ENCODE measurements at regions not wholly inside any gene's neighbourhood (a gene's known extent, or its start where the extent isn't known, plus 50 kb on each side); places are given as distances from the start of the nearest gene placed in this dataset.

DNA sequence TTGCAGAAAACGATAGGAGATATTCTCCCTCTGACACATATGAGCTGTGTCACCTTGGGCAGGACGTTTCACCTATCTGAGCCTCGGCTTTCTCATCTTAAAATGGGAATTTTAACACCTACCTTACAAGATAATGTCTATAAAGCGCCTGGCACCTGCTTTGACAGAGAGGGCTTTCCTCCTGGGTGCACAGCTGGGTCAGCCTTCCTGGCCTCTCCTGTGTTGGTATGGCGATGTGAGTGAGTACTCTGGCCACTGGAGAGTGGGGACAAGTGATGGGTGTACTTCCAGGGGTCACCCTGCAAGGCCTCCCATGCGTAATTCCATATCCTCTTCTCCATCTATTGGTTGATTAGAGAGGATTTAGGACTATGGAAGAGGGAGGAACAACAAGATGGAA, 113.1 kb upstream of the SMIM23 start:
- H3K4me3 Mint-ChIP-seq (ENCODE audit: unreplicated experiment), result no peak overlapping the region
- H3K27me3 Mint-ChIP-seq (ENCODE audit: low read depth), result peaks cover 10% of the 10 kb centered on the region
- H3K4me1 Mint-ChIP-seq (ENCODE audit: low read depth), result peaks cover 20% of the 10 kb centered on the region
- DNase-seq (ENCODE audit: low spot score), result no peak
- peaks cover 6% of the 10 kb centered on the region for H3K9me3 Mint-ChIP-seq (ENCODE audit: low read depth)
- TF ChIP-seq, protein P1, sequence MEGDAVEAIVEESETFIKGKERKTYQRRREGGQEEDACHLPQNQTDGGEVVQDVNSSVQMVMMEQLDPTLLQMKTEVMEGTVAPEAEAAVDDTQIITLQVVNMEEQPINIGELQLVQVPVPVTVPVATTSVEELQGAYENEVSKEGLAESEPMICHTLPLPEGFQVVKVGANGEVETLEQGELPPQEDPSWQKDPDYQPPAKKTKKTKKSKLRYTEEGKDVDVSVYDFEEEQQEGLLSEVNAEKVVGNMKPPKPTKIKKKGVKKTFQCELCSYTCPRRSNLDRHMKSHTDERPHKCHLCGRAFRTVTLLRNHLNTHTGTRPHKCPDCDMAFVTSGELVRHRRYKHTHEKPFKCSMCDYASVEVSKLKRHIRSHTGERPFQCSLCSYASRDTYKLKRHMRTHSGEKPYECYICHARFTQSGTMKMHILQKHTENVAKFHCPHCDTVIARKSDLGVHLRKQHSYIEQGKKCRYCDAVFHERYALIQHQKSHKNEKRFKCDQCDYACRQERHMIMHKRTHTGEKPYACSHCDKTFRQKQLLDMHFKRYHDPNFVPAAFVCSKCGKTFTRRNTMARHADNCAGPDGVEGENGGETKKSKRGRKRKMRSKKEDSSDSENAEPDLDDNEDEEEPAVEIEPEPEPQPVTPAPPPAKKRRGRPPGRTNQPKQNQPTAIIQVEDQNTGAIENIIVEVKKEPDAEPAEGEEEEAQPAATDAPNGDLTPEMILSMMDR (IDR thresholded peaks at IDR 0.05), result no peak
- H3K27ac Mint-ChIP-seq (ENCODE audit: unreplicated experiment), result no peak overlapping the region
- H3K36me3 Mint-ChIP-seq (ENCODE audit: low read depth), result no peaks in the 10 kb centered on the region

DNA sequence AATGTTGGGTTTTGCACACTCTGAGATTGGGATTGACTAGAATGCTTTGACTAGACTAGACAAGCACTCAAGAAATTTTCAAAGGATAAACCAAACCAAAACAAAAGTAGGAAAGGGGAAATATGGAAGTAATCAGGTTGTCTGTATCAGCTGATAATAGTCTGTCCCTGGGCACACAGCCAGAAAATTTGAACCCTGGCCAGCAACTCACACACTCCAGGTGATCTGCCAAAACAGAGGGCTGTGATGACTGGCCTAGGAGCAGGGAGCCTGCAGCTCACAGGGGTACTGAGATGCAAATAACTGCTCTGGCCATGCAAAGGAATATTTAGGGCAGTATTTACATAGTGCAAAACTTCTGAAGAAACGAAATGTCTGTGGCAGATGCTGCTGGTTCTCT, 112.3 kb upstream of the SMIM23 start:
- H3K4me3 Mint-ChIP-seq (ENCODE audit: unreplicated experiment), result no peak overlapping the region
- TF ChIP-seq, protein P1 (IDR thresholded peaks at IDR 0.05), result no peak
- peaks cover 11% of the 10 kb centered on the region for H3K27me3 Mint-ChIP-seq (ENCODE audit: low read depth)
- H3K36me3 Mint-ChIP-seq (ENCODE audit: low read depth), result no peaks in the 10 kb centered on the region
- no peak overlapping the region for H3K27ac Mint-ChIP-seq (ENCODE audit: unreplicated experiment)
- H3K4me1 Mint-ChIP-seq (ENCODE audit: low read depth), result peaks cover 13% of the 10 kb centered on the region
- DNase-seq (ENCODE audit: low spot score), result no peak
- H3K9me3 Mint-ChIP-seq (ENCODE audit: low read depth), result peaks cover 6% of the 10 kb centered on the region

DNA sequence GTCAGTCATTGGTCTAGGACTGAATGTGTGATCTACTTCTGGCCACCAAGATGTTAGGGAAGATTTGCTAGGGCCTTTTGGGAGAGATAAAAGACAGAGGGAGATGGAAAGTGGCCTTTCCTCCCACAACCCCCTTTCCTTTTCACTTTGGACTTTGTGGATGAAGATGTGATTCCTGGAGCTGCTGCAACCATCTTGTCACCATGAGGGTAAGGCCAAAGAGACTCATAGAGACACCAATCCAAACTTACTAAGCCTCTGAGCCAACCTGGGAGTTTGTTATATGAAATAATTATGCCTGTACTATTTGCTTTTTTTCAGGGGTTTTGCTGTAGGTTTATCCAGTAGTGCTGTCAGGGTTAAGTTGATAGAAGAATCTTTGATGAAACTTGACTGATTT, 111.8 kb upstream of the SMIM23 start:
- Mint-ChIP-seq H3K4me3 (ENCODE audit: unreplicated experiment) (no peak overlapping the region), H3K27me3 (ENCODE audit: low read depth) (peaks cover 11% of the 10 kb centered on the region), H3K9me3 (ENCODE audit: low read depth) (peaks cover 6% of the 10 kb centered on the region), H3K4me1 (ENCODE audit: low read depth) (peaks cover 8% of the 10 kb centered on the region), H3K27ac (ENCODE audit: unreplicated experiment) (no peak overlapping the region), H3K36me3 (ENCODE audit: low read depth) (no peaks in the 10 kb centered on the region)
- TF ChIP-seq, protein P1 (IDR thresholded peaks at IDR 0.05), result no peak
- DNase-seq (ENCODE audit: low spot score), result no peak

DNA sequence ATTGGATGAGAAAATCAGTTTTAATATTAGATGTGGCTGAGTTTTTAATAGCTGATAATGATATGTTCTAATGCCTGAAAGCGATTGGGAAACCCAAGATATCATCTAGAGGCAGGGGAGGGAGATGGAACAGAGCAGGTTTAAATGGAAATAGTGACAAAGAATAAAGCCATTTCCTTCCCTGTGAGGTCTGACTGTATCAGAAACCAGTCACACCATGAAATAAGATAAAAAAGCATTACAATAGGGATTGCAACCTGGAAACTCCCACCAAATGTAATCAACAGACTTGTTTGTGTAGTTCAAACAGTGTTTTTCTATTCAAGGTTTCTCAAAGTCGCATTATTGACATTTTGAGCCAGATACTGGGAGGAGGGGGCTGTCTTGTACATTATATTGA, 110.1 kb upstream of the SMIM23 start:
- no peaks in the 10 kb centered on the region for H3K36me3 Mint-ChIP-seq (ENCODE audit: low read depth)
- peaks cover 6% of the 10 kb centered on the region for H3K9me3 Mint-ChIP-seq (ENCODE audit: low read depth)
- no peaks in the 10 kb centered on the region for H3K4me1 Mint-ChIP-seq (ENCODE audit: low read depth)
- no peak overlapping the region for H3K27ac Mint-ChIP-seq (ENCODE audit: unreplicated experiment)
- H3K4me3 Mint-ChIP-seq (ENCODE audit: unreplicated experiment), result no peak overlapping the region
- TF ChIP-seq, protein P1 (IDR thresholded peaks at IDR 0.05), result no peak
- no peak for DNase-seq (ENCODE audit: low spot score)
- peaks cover 11% of the 10 kb centered on the region for H3K27me3 Mint-ChIP-seq (ENCODE audit: low read depth)

DNA sequence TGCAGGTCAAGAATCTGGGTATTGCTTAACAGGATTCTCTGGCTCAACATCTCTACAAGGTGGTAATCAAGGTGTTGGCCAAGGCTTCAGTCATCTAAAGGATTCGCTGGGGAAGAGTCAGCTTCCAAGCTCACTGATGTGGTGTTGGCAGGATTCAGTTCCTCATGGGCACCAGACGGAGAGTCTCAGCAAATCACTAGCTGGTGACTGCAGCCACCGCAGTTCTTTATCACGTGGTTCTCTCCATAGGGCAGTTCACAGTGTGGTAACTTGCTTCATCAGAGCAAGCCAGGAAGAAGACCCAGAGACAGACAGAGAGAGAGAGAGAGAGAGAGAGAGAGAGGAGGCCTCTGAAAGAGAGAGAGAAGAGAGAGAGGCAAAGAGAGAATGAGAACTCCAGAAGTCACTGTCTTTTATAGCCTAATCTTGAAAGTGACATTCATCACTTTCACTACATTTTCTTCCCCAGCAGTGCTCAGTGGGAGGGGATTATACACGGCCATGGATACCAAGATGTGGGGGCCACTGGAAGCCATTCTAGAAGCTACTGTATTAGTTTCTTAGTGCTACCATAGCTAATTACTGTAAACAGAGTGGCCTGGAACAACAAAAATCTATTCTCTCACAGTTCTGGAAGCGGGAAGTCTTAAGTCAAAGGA, 109.2 kb upstream of the SMIM23 start:
- H3K4me3 Mint-ChIP-seq (ENCODE audit: unreplicated experiment), result no peak overlapping the region
- peaks cover 6% of the 10 kb centered on the region for H3K9me3 Mint-ChIP-seq (ENCODE audit: low read depth)
- H3K27ac Mint-ChIP-seq (ENCODE audit: unreplicated experiment), result no peak overlapping the region
- H3K4me1 Mint-ChIP-seq (ENCODE audit: low read depth), result peaks cover 5% of the 10 kb centered on the region
- TF ChIP-seq, protein P1 (IDR thresholded peaks at IDR 0.05), result no peak
- no peak for DNase-seq (ENCODE audit: low spot score)
- no peaks in the 10 kb centered on the region for H3K36me3 Mint-ChIP-seq (ENCODE audit: low read depth)
- peaks cover 11% of the 10 kb centered on the region for H3K27me3 Mint-ChIP-seq (ENCODE audit: low read depth)
